HL-60 (cell line): ENCODE measurements at regions not wholly inside any gene's neighbourhood (a gene's known extent, or its start where the extent isn't known, plus 50 kb on each side); places are given as distances from the start of the nearest gene placed in this dataset.

Experiments used
- DNase-seq, 2 experiments: peaks; one replicate each; pipeline ENCODE4 v3.0.0-alpha.2; 2010 to 2020; ENCODE audit warnings: low read depth in 1 of 2, low spot score in 1 of 2
- H3K27ac ChIP-seq: fragments of 250-450 bp; sonication (Bioruptor Pico); replicated peaks from 2 replicates; pipeline ENCODE4 v1.5.1; 2020; ENCODE audit warnings: mild to moderate bottlenecking, moderate library complexity
- H3K27me3 ChIP-seq: fragments of 250-450 bp; sonication (Bioruptor Pico); 2 replicates; pipeline ENCODE4 v1.5.1; 2021; ENCODE audit warnings: mild to moderate bottlenecking, moderate library complexity; ENCODE audit not compliant: insufficient read depth, poor library complexity, severe bottlenecking
- H3K4me3 ChIP-seq: replicated peaks from 2 replicates; pipeline ENCODE4 v1.5.1; 2011; ENCODE audit warnings: mild to moderate bottlenecking, control low read depth, low read length; ENCODE audit not compliant: insufficient read depth
- CTCF ChIP-seq: IDR thresholded peaks from one replicate; pipeline ENCODE4 v1.5.1; 2011; ENCODE audit warnings: low read length, control low read depth, inconsistent platforms; ENCODE audit not compliant: insufficient read depth
- GABPA ChIP-seq: IDR thresholded peaks from 2 replicates; pipeline ENCODE4 v1.6.1; 2012; ENCODE audit warnings: low read depth
- POLR2AphosphoS5 ChIP-seq: IDR thresholded peaks from 2 replicates; pipeline ENCODE4 v1.6.1; 2012; ENCODE audit warnings: low read depth
- REST ChIP-seq: IDR thresholded peaks from 2 replicates; pipeline ENCODE4 v1.6.1; 2012; ENCODE audit warnings: low read depth; ENCODE audit not compliant: insufficient replicate concordance
- SPI1 ChIP-seq: IDR thresholded peaks from 2 replicates; pipeline ENCODE4 v1.6.1; 2012; ENCODE audit warnings: low read depth, mild to moderate bottlenecking, borderline replicate concordance

GRCh38 chrX:10855845-10856244 is 235.5 kb upstream of the MID1 start:
- Histone ChIP-seq H3K4me3 (no peak overlapping the region), H3K27ac (no peak overlapping the region), H3K27me3 (no peaks in the 10 kb centered on the region)
- DNase-seq, result no peak
- TF ChIP-seq POLR2AphosphoS5, result no peak
- no peak for TF ChIP-seq GABPA

GRCh38 chrX:10856797-10857196 is 236.4 kb upstream of the MID1 start:
- H3K4me3 ChIP-seq, result no peak overlapping the region
- no peak overlapping the region for H3K27ac ChIP-seq
- no peak for TF ChIP-seq SPI1
- no peak for TF ChIP-seq REST
- TF ChIP-seq POLR2AphosphoS5, result no peak
- no peak for TF ChIP-seq CTCF
- no peak for TF ChIP-seq GABPA
- H3K27me3 ChIP-seq, result no peaks in the 10 kb centered on the region
- DNase-seq, result no peak

GRCh38 chrX:10859353-10859752 is 239.0 kb upstream of the MID1 start:
- peak in 1 of 2 experiments; percentile 4 for DNase-seq
- Histone ChIP-seq H3K27me3 (no peaks in the 10 kb centered on the region), H3K27ac (no peak overlapping the region), H3K4me3 (no peak overlapping the region)
- TF ChIP-seq GABPA, result no peak

GRCh38 chrX:10875995-10876394 is 235.1 kb upstream of the HCCS start:
- DNase-seq, result no peak
- no peaks in the 10 kb centered on the region for H3K27me3 ChIP-seq
- no peak for TF ChIP-seq GABPA
- TF ChIP-seq SPI1, result peak; percentile 46; the same call in 1 of the 2 replicates
- no peak overlapping the region for H3K4me3 ChIP-seq
- H3K27ac ChIP-seq, result no peak overlapping the region

GRCh38 chrX:10882484-10882883 is 228.6 kb upstream of the HCCS start:
- TF ChIP-seq CTCF (no peak), REST (no peak), GABPA (no peak), POLR2AphosphoS5 (no peak), SPI1 (no peak)
- Histone ChIP-seq H3K4me3 (no peak overlapping the region), H3K27ac (no peak overlapping the region), H3K27me3 (no peaks in the 10 kb centered on the region)
- DNase-seq, result no peak
